Small intestine (tissue), 7 donors: ENCODE measurements at regions not wholly inside any gene's neighbourhood (a gene's known extent, or its start where the extent isn't known, plus 50 kb on each side); places are given as distances from the start of the nearest gene placed in this dataset.
A peak's percentile ranks its signal among the peaks of the same experiment; 100 is the strongest.

Experiments used
- DNase-seq, 2 donors: peaks; one replicate each; pipeline versions ENCODE4 v3.0.0 to v3.0.0-alpha.2; 2013
- FAIRE-seq: peaks from 2 replicates; lab custom pipeline; 2012; peaks lifted over from hg19 to GRCh38; lab: Jason Lieb, UNC
- H3K27ac ChIP-seq, 3 donors: one replicate each; pipeline ENCODE4 v1.5.1; 2013; ENCODE audit warnings: low read length in 2 of 3, mild to moderate bottlenecking in 2 of 3, control low read depth in 1 of 3, inconsistent platforms in 1 of 3, low read depth in 1 of 3, moderate library complexity in 1 of 3
- H3K27me3 ChIP-seq, 3 donors: one replicate each; pipeline ENCODE4 v1.6.1; 2013; ENCODE audit warnings: low read length in 3 of 3, inconsistent platforms in 1 of 3; ENCODE audit not compliant: control insufficient read depth in 3 of 3, insufficient read depth in 3 of 3
- H3K36me3 ChIP-seq, 3 donors: one replicate each; pipeline ENCODE4 v1.6.1; 2013; ENCODE audit warnings: low read length in 3 of 3, inconsistent platforms in 1 of 3, low read depth in 1 of 3, mild to moderate bottlenecking in 1 of 3, moderate library complexity in 1 of 3; ENCODE audit not compliant: control insufficient read depth in 3 of 3, insufficient read depth in 2 of 3
- H3K4me1 ChIP-seq, 3 donors: one replicate each; pipeline ENCODE4 v1.6.1; 2013; ENCODE audit warnings: low read length in 2 of 3, inconsistent platforms in 1 of 3, low read depth in 1 of 3, mild to moderate bottlenecking in 1 of 3, moderate library complexity in 1 of 3; ENCODE audit not compliant: control insufficient read depth in 3 of 3, insufficient read depth in 2 of 3
- H3K4me3 ChIP-seq, 3 donors: one replicate each; pipeline ENCODE4 v1.5.1; 2013; ENCODE audit warnings: low read length in 3 of 3, control low read depth in 1 of 3, inconsistent platforms in 1 of 3, low read depth in 1 of 3, mild to moderate bottlenecking in 1 of 3, moderate library complexity in 1 of 3
- H3K9me3 ChIP-seq, 2 donors: one replicate each; pipeline ENCODE4 v1.6.1; 2013; ENCODE audit warnings: low read depth in 1 of 2, low read length in 1 of 2; ENCODE audit not compliant: control insufficient read depth in 2 of 2, insufficient read depth in 1 of 2
- WGBS, 3 donors: extraction: QIAGEN DNeasy Blood & Tissue Kit; methylation state at CpG; one replicate each; pipeline ENCODE4 v1.1.7; 2013; 5-methylcytosine and 5-hydroxymethylcytosine counted together
- donor health status: healthy with polysubstance abuse.
- donor health status: control.
- donor health status: control.
- donor health status: Bipolar disorder and iron deficiency.
- donor health status: healthy.

- Histone ChIP-seq H3K4me3 (no peak overlapping the region), H3K27ac (no peak overlapping the region), H3K9me3 (no peaks in the 10 kb centered on the region), H3K4me1 (no peaks in the 10 kb centered on the region), H3K27me3 (no peaks in the 10 kb centered on the region), H3K36me3 (no peaks in the 10 kb centered on the region)
- DNase-seq (no peak), FAIRE-seq (peak; percentile 26)
- 87 to 96% (median 93%) methylated on average over 1 of the region's 1 CpG for WGBS, 3 donors
Measured at GRCh38 chr2:222351035-222351434, 52.2 kb upstream of the PAX3 start.

- no peak for FAIRE-seq
- Histone ChIP-seq H3K27me3 (no peaks in the 10 kb centered on the region), H3K36me3 (no peaks in the 10 kb centered on the region), H3K9me3 (no peaks in the 10 kb centered on the region), H3K4me3 (no peak overlapping the region), H3K4me1 (no peaks in the 10 kb centered on the region), H3K27ac (no peak overlapping the region)
- WGBS, 3 donors, result 81 to 86% (median 83%) methylated on average over 4 of the region's 4 CpGs
- DNase-seq, result no peak
Measured at GRCh38 chr2:222352981-222353380, 54.2 kb upstream of the PAX3 start.

- no peak for FAIRE-seq
- H3K4me3 ChIP-seq, result no peak overlapping the region
- H3K36me3 ChIP-seq, result no peaks in the 10 kb centered on the region
- no peaks in the 10 kb centered on the region for H3K4me1 ChIP-seq
- no peak overlapping the region for H3K27ac ChIP-seq
- H3K27me3 ChIP-seq, result no peaks in the 10 kb centered on the region
- 31 to 47% (median 31%) methylated on average over 3 of the region's 3 CpGs for WGBS, 3 donors
- H3K9me3 ChIP-seq, result no peaks in the 10 kb centered on the region
- DNase-seq, result no peak
Measured at GRCh38 chr2:222353993-222354392, 55.2 kb upstream of the PAX3 start.

- H3K36me3 ChIP-seq, result no peaks in the 10 kb centered on the region
- no peaks in the 10 kb centered on the region for H3K9me3 ChIP-seq
- no peaks in the 10 kb centered on the region for H3K4me1 ChIP-seq
- DNase-seq (no peak), FAIRE-seq (no peak)
- H3K27ac ChIP-seq, result no peak overlapping the region
- no peaks in the 10 kb centered on the region for H3K27me3 ChIP-seq
- no peak overlapping the region for H3K4me3 ChIP-seq
Measured at GRCh38 chr2:222355860-222356259, 57.1 kb upstream of the PAX3 start.

- Histone ChIP-seq H3K4me1 (no peaks in the 10 kb centered on the region), H3K4me3 (no peak overlapping the region), H3K36me3 (no peaks in the 10 kb centered on the region), H3K9me3 (no peaks in the 10 kb centered on the region), H3K27ac (no peak overlapping the region), H3K27me3 (no peaks in the 10 kb centered on the region)
- DNase-seq (no peak), FAIRE-seq (no peak)
- 58 to 94% (median 92%) methylated on average over 1 of the region's 1 CpG for WGBS, 3 donors
Measured at GRCh38 chr2:222357930-222358329, 59.1 kb upstream of the PAX3 start.

- H3K27ac ChIP-seq, result no peak overlapping the region
- no peak for DNase-seq
- H3K4me3 ChIP-seq, result no peak overlapping the region
- no peak for FAIRE-seq
- 48 to 87% (median 67%) methylated on average over 1 of the region's 1 CpG for WGBS, 3 donors
- H3K27me3 ChIP-seq, result no peaks in the 10 kb centered on the region
- H3K9me3 ChIP-seq, result no peaks in the 10 kb centered on the region
- H3K4me1 ChIP-seq, result no peaks in the 10 kb centered on the region
- H3K36me3 ChIP-seq, result no peaks in the 10 kb centered on the region
Measured at GRCh38 chr2:222358876-222359275, 60.1 kb upstream of the PAX3 start.

- no peak overlapping the region for H3K27ac ChIP-seq
- peaks cover 0 to 2% (median 0%) of the 10 kb centered on the region in 3 donors for H3K4me1 ChIP-seq
- WGBS, 3 donors, result 68 to 83% (median 82%) methylated on average over 4 of the region's 4 CpGs
- no peaks in the 10 kb centered on the region for H3K9me3 ChIP-seq
- DNase-seq (no peak), FAIRE-seq (no peak)
- H3K36me3 ChIP-seq, result no peaks in the 10 kb centered on the region
- H3K4me3 ChIP-seq, result no peak overlapping the region
- H3K27me3 ChIP-seq, result no peaks in the 10 kb centered on the region
Measured at GRCh38 chr2:222360146-222360545, 61.3 kb upstream of the PAX3 start.

- DNase-seq (no peak), FAIRE-seq (no peak)
- H3K27me3 ChIP-seq, result no peaks in the 10 kb centered on the region
- 86 to 94% (median 90%) methylated on average over 1 of the region's 1 CpG for WGBS, 3 donors
- no peak overlapping the region for H3K4me3 ChIP-seq
- no peaks in the 10 kb centered on the region for H3K36me3 ChIP-seq
- H3K9me3 ChIP-seq, result no peaks in the 10 kb centered on the region
- H3K4me1 ChIP-seq, result peaks cover 0 to 2% (median 0%) of the 10 kb centered on the region in 3 donors
- H3K27ac ChIP-seq, result no peak overlapping the region
Measured at GRCh38 chr2:222360997-222361396, 62.2 kb upstream of the PAX3 start.

GRCh38 chr2:222361787-222362186 is 62.6 kb upstream of the SGPP2 start:
- FAIRE-seq, result no peak
- Histone ChIP-seq H3K27ac (no peak overlapping the region), H3K27me3 (no peaks in the 10 kb centered on the region), H3K4me3 (no peak overlapping the region), H3K36me3 (no peaks in the 10 kb centered on the region), H3K4me1 (peaks cover 0 to 2% (median 0%) of the 10 kb centered on the region in 3 donors), H3K9me3 (no peaks in the 10 kb centered on the region)
- no peak for DNase-seq
- 76 to 94% (median 89%) methylated on average over 3 of the region's 3 CpGs for WGBS, 3 donors
